ENCODE measurements at regions not wholly inside any gene's neighbourhood (a gene's known extent, or its start where the extent isn't known, plus 50 kb on each side); places are given as distances from the start of the nearest gene placed in this dataset.

GRCh38 chr4:164210377-164210776 lies 543.6 kb upstream of the SMIM31 start:
- Histone ChIP-seq H3K9me3 (no peaks in the 10 kb centered on the region), H3K36me3 (no peaks in the 10 kb centered on the region), H3K4me1 (no peaks in the 10 kb centered on the region), H3K27ac (no peak overlapping the region), H3K4me3 (no peak overlapping the region), H3K27me3 (no peaks in the 10 kb centered on the region)
- no peak for DNase-seq
- intact Hi-C loops (cut with DNase I; ENCODE audit: low total_unique reads), result no loop called here
- WGBS, 5 donors, result 22 to 34% (median 29%) methylated on average over 1 of the region's 1 CpG
- no peak for TF ChIP-seq POLR2A (IDR thresholded peaks at IDR 0.05)
- TF ChIP-seq EP300 (IDR thresholded peaks at IDR 0.05), result no peak

- Histone ChIP-seq H3K27ac (no peak overlapping the region), H3K36me3 (no peaks in the 10 kb centered on the region), H3K9me3 (no peaks in the 10 kb centered on the region), H3K4me3 (no peak overlapping the region), H3K4me1 (no peaks in the 10 kb centered on the region), H3K27me3 (no peaks in the 10 kb centered on the region)
- intact Hi-C loops (cut with DNase I; ENCODE audit: low total_unique reads), result no loop called here
- no peak for DNase-seq
- TF ChIP-seq POLR2AphosphoS5 (IDR thresholded peaks at IDR 0.05), result no peak
- 88 to 100% (median 95%) methylated on average over 1 of the region's 1 CpG for WGBS, 5 donors
Measured at GRCh38 chr4:164212134-164212533, 541.8 kb upstream of the SMIM31 start.

GRCh38 chr4:164212714-164213113 lies 541.2 kb upstream of the SMIM31 start:
- H3K4me1 ChIP-seq, result no peaks in the 10 kb centered on the region
- H3K27ac ChIP-seq, result no peak overlapping the region
- 50 to 66% (median 57%) methylated on average over 2 of the region's 2 CpGs for WGBS, 5 donors
- H3K36me3 ChIP-seq, result no peaks in the 10 kb centered on the region
- intact Hi-C loops (cut with DNase I; ENCODE audit: low total_unique reads), result no loop called here
- H3K9me3 ChIP-seq, result no peaks in the 10 kb centered on the region
- TF ChIP-seq EP300 (IDR thresholded peaks at IDR 0.05) (no peak), POLR2A (IDR thresholded peaks at IDR 0.05) (no peak), POLR2AphosphoS5 (IDR thresholded peaks at IDR 0.05) (no peak)
- TF ChIP-seq, protein P1, sequence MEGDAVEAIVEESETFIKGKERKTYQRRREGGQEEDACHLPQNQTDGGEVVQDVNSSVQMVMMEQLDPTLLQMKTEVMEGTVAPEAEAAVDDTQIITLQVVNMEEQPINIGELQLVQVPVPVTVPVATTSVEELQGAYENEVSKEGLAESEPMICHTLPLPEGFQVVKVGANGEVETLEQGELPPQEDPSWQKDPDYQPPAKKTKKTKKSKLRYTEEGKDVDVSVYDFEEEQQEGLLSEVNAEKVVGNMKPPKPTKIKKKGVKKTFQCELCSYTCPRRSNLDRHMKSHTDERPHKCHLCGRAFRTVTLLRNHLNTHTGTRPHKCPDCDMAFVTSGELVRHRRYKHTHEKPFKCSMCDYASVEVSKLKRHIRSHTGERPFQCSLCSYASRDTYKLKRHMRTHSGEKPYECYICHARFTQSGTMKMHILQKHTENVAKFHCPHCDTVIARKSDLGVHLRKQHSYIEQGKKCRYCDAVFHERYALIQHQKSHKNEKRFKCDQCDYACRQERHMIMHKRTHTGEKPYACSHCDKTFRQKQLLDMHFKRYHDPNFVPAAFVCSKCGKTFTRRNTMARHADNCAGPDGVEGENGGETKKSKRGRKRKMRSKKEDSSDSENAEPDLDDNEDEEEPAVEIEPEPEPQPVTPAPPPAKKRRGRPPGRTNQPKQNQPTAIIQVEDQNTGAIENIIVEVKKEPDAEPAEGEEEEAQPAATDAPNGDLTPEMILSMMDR (IDR thresholded peaks at IDR 0.05), result no peak
- DNase-seq, result no peak
- no peaks in the 10 kb centered on the region for H3K27me3 ChIP-seq
- H3K4me3 ChIP-seq, result no peak overlapping the region

DNA sequence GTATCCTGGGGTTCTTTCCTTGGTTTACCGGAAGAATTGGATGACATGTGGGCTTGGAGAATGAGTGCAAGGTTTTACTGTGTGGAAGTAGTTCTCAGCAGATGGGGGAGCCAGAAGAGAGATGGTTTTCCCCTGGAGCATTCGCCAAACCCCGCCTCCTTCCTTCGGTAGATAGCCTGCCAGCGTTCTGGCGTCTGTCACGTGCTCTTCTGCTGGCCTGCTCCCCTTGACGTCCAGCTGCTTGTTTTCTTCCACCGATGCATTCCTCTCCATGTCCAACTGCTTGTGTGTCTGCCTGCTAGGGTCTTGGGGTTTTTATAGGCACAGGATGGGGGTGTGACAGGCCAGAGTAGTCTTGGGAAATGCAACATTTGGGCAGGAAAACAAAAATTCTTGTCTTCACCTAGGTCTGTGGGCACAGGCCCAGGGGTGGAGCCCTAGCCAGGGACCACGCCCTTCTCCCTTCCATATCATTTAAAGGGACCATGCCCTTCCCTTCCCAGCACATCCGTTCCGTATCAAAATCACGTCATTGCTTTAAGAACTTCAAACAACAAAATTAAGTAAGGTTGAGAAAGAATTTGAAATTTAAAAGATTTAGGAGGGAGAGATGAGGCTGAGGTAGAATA lies 538.7 kb upstream of the SMIM31 start:
- Histone ChIP-seq H3K4me3 (no peak overlapping the region), H3K4me1 (no peaks in the 10 kb centered on the region), H3K36me3 (no peaks in the 10 kb centered on the region), H3K27ac (no peak overlapping the region), H3K9me3 (no peaks in the 10 kb centered on the region), H3K27me3 (no peaks in the 10 kb centered on the region)
- no peak for DNase-seq
- intact Hi-C loops (cut with DNase I; ENCODE audit: low total_unique reads), result no loop called here
- TF ChIP-seq POLR2A (IDR thresholded peaks at IDR 0.05) (no peak), POLR2AphosphoS5 (IDR thresholded peaks at IDR 0.05) (no peak), EP300 (IDR thresholded peaks at IDR 0.05) (no peak)
- TF ChIP-seq, protein P1 (IDR thresholded peaks at IDR 0.05), result no peak
- WGBS, 5 donors, result 71 to 77% (median 75%) methylated on average over 13 of the region's 13 CpGs

- Histone ChIP-seq H3K4me3 (no peak overlapping the region), H3K27me3 (no peaks in the 10 kb centered on the region), H3K36me3 (no peaks in the 10 kb centered on the region), H3K27ac (no peak overlapping the region), H3K4me1 (no peaks in the 10 kb centered on the region), H3K9me3 (peaks cover 0 to 6% (median 0%) of the 10 kb centered on the region in 4 donors)
- TF ChIP-seq POLR2AphosphoS5 (IDR thresholded peaks at IDR 0.05) (no peak), EP300 (IDR thresholded peaks at IDR 0.05) (no peak), POLR2A (IDR thresholded peaks at IDR 0.05) (no peak)
- TF ChIP-seq, protein P1 (IDR thresholded peaks at IDR 0.05), result no peak
- 53 to 89% (median 75%) methylated on average over 1 of the region's 1 CpG for WGBS, 5 donors
- DNase-seq, result no peak
- intact Hi-C loops (cut with DNase I; ENCODE audit: low total_unique reads), result no loop called here
Measured at GRCh38 chr4:164221631-164222030, 532.3 kb upstream of the SMIM31 start.

Data from stomach (tissue), 8 donors.